ENCODE measurements at regions not wholly inside any gene's neighbourhood (a gene's known extent, or its start where the extent isn't known, plus 50 kb on each side); places are given as distances from the start of the nearest gene placed in this dataset.

DNA sequence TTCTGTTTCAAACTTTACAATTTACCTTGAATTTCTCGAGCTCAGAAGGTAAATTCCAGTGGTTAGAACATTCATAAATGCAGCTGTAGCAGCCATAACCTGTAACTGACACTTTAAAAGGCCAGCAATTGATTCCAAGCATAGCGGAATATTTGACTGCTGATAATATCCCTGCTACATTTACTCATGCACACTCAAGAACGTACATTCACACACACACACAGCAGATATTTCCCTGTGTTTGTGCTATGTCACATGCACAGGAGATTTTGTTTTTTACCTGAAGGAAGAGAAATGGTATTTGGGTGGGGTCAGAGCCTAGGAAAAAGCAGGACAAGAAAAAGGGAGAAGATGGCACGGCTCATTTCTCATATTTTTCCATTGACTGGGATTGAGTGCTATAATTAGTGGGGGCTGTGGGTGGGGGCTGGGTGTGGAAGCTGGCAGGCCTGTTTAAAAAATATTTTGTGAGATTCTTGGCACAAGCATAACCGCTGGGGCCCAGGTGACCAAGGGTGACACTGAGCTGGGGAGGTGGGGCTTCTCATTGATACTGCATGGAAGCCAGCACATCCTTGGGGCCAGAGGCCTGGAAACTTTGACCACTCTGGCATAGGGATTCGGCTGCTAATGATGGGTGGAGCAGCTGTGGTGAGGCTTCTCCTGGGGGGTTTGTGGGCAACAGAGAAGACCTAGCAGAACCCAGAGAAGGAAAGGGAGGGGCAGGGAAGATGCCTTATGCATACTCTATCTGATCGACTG lies 88.9 kb upstream of the TPRG1 start:
- TF ChIP-seq, protein P1, sequence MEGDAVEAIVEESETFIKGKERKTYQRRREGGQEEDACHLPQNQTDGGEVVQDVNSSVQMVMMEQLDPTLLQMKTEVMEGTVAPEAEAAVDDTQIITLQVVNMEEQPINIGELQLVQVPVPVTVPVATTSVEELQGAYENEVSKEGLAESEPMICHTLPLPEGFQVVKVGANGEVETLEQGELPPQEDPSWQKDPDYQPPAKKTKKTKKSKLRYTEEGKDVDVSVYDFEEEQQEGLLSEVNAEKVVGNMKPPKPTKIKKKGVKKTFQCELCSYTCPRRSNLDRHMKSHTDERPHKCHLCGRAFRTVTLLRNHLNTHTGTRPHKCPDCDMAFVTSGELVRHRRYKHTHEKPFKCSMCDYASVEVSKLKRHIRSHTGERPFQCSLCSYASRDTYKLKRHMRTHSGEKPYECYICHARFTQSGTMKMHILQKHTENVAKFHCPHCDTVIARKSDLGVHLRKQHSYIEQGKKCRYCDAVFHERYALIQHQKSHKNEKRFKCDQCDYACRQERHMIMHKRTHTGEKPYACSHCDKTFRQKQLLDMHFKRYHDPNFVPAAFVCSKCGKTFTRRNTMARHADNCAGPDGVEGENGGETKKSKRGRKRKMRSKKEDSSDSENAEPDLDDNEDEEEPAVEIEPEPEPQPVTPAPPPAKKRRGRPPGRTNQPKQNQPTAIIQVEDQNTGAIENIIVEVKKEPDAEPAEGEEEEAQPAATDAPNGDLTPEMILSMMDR (IDR thresholded peaks at IDR 0.05): no peak
- no peak for TF ChIP-seq POLR2A (IDR thresholded peaks at IDR 0.05)
